H1 (cell line): ENCODE measurements at regions not wholly inside any gene's neighbourhood (a gene's known extent, or its start where the extent isn't known, plus 50 kb on each side); places are given as distances from the start of the nearest gene placed in this dataset.

Experiments
- CBX5 ChIP-seq: fragments of 300-800, 300-1000 bp; sonication (generic); IDR thresholded peaks from 2 replicates; pipeline ENCODE4 v1.7.1; 2016; ENCODE audit warnings: antibody characterized with exemption, low read length, low read depth
- NRF1 ChIP-seq: IDR thresholded peaks from 2 replicates; pipeline ENCODE4 v1.6.1; 2011; ENCODE audit warnings: mild to moderate bottlenecking, low read depth, low read length, improper control_type of control experiment
- SIN3A ChIP-seq, 2 experiments: IDR thresholded peaks in 1 of 2; conservative IDR thresholded peaks in 1 of 2; 2 replicates each; pipeline ENCODE4 v1.6.1; 2011 to 2012; ENCODE audit warnings: low read length in 2 of 2, improper control_type of control experiment in 1 of 2, low read depth in 1 of 2, mild to moderate bottlenecking in 1 of 2
- SP2 ChIP-seq: IDR thresholded peaks from 2 replicates; pipeline ENCODE4 v1.6.1; 2012; ENCODE audit warnings: mild to moderate bottlenecking, low read length, inconsistent platforms
- TEAD4 ChIP-seq: IDR thresholded peaks from 2 replicates; pipeline ENCODE4 v1.6.1; 2012; ENCODE audit warnings: low read depth, low read length, inconsistent platforms, mixed read lengths
- ZNF274 ChIP-seq: IDR thresholded peaks from 2 replicates; pipeline ENCODE4 v1.7.0; 2012; ENCODE audit warnings: low read length, borderline replicate concordance; ENCODE audit errors: extremely low read depth

- no peak for TF ChIP-seq NRF1
- no peak for TF ChIP-seq TEAD4
- TF ChIP-seq SIN3A (conservative IDR thresholded peaks at IDR 0.05 in 1 of 2, IDR thresholded peaks at IDR 0.05 in 1 of 2; ENCODE audit: low read depth in 1 of 2, low read length in 2 of 2) = no peak
- TF ChIP-seq ZNF274 = no peak
- TF ChIP-seq CBX5 = no peak
- no peak for TF ChIP-seq SP2
- TF ChIP-seq, all 59 proteins: peak for 0
Observed at GRCh38 chr4:125849869-125850268, 535.1 kb downstream of the FAT4 start (continued).
